B cell (primary cell): ENCODE measurements at regions not wholly inside any gene's neighbourhood (a gene's known extent, or its start where the extent isn't known, plus 50 kb on each side); places are given as distances from the start of the nearest gene placed in this dataset.

Experiments
- CTCF ChIP-seq: fragments of 200-600 bp; IDR thresholded peaks from one replicate; pipeline ENCODE4 v1.8.0; 2022; ENCODE audit warnings: antibody characterized with exemption, mild to moderate bottlenecking
- EZH2 ChIP-seq: IDR thresholded peaks from 2 replicates; pipeline ENCODE4 v1.6.1; 2012; ENCODE audit warnings: borderline replicate concordance, low read depth, mild to moderate bottlenecking, moderate library complexity, low read length; ENCODE audit not compliant: insufficient read depth, poor library complexity, severe bottlenecking

GRCh38 chr13:74868049-74868448 is 613.9 kb downstream of the TBC1D4 start:
- TF ChIP-seq CTCF (no peak), EZH2 (no peak)
